ENCODE measurements at regions not wholly inside any gene's neighbourhood (a gene's known extent, or its start where the extent isn't known, plus 50 kb on each side); places are given as distances from the start of the nearest gene placed in this dataset.

DNA sequence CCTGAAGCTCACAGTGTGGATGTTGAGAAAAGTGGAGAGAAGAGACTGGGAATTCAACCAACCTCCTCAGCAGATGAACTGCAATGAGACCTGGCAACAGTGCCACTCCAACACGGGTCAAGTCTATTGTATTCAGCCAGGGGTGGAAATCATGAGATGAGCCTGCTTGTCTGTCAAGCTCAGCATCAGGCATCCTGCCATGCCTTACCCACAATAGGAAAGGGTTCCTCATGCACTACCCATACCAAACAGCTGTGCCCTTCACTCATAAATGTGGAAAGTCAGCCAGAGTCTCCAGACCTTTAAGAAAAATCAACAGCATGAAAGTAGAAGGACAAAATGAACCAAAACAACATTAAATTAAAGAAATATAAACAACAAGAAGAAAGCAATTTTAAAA, 542.1 kb downstream of the EPHB1 start (continued):
- TF ChIP-seq, protein P1, sequence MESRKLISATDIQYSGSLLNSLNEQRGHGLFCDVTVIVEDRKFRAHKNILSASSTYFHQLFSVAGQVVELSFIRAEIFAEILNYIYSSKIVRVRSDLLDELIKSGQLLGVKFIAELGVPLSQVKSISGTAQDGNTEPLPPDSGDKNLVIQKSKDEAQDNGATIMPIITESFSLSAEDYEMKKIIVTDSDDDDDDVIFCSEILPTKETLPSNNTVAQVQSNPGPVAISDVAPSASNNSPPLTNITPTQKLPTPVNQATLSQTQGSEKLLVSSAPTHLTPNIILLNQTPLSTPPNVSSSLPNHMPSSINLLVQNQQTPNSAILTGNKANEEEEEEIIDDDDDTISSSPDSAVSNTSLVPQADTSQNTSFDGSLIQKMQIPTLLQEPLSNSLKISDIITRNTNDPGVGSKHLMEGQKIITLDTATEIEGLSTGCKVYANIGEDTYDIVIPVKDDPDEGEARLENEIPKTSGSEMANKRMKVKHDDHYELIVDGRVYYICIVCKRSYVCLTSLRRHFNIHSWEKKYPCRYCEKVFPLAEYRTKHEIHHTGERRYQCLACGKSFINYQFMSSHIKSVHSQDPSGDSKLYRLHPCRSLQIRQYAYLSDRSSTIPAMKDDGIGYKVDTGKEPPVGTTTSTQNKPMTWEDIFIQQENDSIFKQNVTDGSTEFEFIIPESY (IDR thresholded peaks at IDR 0.05) = no peak

DNA sequence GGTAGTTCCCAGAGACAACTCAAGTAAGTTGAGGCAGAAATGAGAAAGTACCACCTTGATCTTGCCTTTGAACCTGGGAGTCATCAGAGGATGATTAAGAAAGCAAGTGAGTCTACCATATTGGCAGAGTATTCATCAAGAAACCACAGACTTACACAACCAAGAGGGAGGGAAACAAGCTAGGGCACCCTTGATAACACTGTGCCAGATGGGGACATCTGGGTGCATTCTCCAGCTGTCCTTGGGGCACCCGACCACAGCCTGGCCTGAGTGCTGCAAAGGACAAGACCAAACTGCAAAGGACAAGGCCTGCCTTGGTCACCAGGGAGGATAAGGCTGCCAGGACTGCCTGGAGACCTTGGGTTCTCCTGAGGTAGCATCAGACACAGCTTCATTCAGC, 553.6 kb downstream of the EPHB1 start:
- no peak for TF ChIP-seq FOXA2 (IDR thresholded peaks at IDR 0.05)
- TF ChIP-seq, protein P1 (IDR thresholded peaks at IDR 0.05) = no peak
- TF ChIP-seq JUND (IDR thresholded peaks at IDR 0.05) = no peak
- TF ChIP-seq, protein P2, sequence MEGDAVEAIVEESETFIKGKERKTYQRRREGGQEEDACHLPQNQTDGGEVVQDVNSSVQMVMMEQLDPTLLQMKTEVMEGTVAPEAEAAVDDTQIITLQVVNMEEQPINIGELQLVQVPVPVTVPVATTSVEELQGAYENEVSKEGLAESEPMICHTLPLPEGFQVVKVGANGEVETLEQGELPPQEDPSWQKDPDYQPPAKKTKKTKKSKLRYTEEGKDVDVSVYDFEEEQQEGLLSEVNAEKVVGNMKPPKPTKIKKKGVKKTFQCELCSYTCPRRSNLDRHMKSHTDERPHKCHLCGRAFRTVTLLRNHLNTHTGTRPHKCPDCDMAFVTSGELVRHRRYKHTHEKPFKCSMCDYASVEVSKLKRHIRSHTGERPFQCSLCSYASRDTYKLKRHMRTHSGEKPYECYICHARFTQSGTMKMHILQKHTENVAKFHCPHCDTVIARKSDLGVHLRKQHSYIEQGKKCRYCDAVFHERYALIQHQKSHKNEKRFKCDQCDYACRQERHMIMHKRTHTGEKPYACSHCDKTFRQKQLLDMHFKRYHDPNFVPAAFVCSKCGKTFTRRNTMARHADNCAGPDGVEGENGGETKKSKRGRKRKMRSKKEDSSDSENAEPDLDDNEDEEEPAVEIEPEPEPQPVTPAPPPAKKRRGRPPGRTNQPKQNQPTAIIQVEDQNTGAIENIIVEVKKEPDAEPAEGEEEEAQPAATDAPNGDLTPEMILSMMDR (IDR thresholded peaks at IDR 0.05; ENCODE audit: low read depth, low read length, missing input control) = no peak
- Histone ChIP-seq H3K9ac (ENCODE audit: low read depth in 1 of 2, low read length in 2 of 2) (no peak overlapping the region), H3K4me1 (ENCODE audit: control insufficient read depth in 4 of 4, insufficient read depth in 4 of 4, low read length in 3 of 4) (no peaks in the 10 kb centered on the region), H3K27ac (ENCODE audit: low read depth in 1 of 2, low read length in 2 of 2) (no peak overlapping the region), H3K4me3 (ENCODE audit: low read depth in 1 of 3, low read length in 3 of 3) (no peak overlapping the region), H3K9me3 (ENCODE audit: control insufficient read depth in 4 of 4, low read length in 3 of 4) (no peaks in the 10 kb centered on the region), H3K27me3 (ENCODE audit: control insufficient read depth in 4 of 4, insufficient read depth in 4 of 4, low read length in 3 of 4) (no peaks in the 10 kb centered on the region), H3K36me3 (ENCODE audit: control insufficient read depth in 4 of 4, insufficient read depth in 3 of 4, low read depth in 1 of 4, low read length in 3 of 4) (no peaks in the 10 kb centered on the region)
- no peak for DNase-seq (ENCODE audit: low spot score)
- 29% methylated on average over 1 of the region's 1 CpG for WGBS

DNA sequence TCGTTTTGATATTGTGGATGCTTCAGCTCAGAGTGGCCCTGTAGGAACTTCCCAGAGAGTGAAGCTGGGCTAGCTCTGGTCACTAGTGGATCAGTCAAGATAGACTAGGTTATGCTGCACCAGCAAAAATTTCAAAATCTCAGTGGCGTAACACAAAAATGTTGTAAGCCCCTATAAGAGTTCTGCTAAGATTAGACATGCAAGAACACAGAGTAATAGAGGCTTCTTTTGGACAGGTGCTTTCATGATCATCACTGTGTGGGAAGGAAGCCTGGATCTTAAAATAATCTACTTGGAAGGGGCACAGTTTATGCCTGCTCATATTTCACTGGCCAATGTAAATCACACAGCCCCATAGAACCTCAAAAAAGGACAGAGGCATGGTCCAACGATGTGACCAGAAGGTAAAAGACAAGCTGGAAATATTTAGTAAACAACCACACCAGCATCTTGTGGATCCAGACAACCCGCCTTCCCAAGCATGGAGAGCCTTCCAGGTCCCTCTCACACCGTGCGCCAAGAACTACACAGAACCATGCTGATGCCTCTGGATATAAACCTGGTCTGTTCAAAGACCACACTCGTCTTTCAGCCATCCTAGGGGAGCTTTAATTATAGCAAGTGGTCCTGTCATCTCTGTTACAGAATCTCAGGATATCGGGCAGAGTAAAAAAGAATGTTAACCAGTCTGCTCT, 554.3 kb downstream of the EPHB1 start:
- TF ChIP-seq SP1 (IDR thresholded peaks at IDR 0.05) (no peak), RAD21 (IDR thresholded peaks at IDR 0.05) (no peak), EGR1 (IDR thresholded peaks at IDR 0.05; ENCODE audit: low read depth in 2 of 2) (no peak), TAF1 (conservative IDR thresholded peaks at IDR 0.05) (no peak), GABPA (IDR thresholded peaks at IDR 0.05 in 1 of 2, conservative IDR thresholded peaks at IDR 0.05 in 1 of 2) (no peak), HNF4A (conservative IDR thresholded peaks at IDR 0.05) (no peak), YY1 (IDR thresholded peaks at IDR 0.05) (no peak), HNF4G (IDR thresholded peaks at IDR 0.05) (no peak), NR2F2 (IDR thresholded peaks at IDR 0.05) (no peak), FOXA2 (IDR thresholded peaks at IDR 0.05) (no peak), FOXA1 (IDR thresholded peaks at IDR 0.05) (no peak)
- TF ChIP-seq, protein P3, sequence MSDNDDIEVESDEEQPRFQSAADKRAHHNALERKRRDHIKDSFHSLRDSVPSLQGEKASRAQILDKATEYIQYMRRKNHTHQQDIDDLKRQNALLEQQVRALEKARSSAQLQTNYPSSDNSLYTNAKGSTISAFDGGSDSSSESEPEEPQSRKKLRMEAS (IDR thresholded peaks at IDR 0.05) = no peak
- TF ChIP-seq, protein P4, sequence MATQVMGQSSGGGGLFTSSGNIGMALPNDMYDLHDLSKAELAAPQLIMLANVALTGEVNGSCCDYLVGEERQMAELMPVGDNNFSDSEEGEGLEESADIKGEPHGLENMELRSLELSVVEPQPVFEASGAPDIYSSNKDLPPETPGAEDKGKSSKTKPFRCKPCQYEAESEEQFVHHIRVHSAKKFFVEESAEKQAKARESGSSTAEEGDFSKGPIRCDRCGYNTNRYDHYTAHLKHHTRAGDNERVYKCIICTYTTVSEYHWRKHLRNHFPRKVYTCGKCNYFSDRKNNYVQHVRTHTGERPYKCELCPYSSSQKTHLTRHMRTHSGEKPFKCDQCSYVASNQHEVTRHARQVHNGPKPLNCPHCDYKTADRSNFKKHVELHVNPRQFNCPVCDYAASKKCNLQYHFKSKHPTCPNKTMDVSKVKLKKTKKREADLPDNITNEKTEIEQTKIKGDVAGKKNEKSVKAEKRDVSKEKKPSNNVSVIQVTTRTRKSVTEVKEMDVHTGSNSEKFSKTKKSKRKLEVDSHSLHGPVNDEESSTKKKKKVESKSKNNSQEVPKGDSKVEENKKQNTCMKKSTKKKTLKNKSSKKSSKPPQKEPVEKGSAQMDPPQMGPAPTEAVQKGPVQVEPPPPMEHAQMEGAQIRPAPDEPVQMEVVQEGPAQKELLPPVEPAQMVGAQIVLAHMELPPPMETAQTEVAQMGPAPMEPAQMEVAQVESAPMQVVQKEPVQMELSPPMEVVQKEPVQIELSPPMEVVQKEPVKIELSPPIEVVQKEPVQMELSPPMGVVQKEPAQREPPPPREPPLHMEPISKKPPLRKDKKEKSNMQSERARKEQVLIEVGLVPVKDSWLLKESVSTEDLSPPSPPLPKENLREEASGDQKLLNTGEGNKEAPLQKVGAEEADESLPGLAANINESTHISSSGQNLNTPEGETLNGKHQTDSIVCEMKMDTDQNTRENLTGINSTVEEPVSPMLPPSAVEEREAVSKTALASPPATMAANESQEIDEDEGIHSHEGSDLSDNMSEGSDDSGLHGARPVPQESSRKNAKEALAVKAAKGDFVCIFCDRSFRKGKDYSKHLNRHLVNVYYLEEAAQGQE (IDR thresholded peaks at IDR 0.05) = no peak
- TF ChIP-seq, protein P1 (IDR thresholded peaks at IDR 0.05) = no peak
- TF ChIP-seq, protein P5, sequence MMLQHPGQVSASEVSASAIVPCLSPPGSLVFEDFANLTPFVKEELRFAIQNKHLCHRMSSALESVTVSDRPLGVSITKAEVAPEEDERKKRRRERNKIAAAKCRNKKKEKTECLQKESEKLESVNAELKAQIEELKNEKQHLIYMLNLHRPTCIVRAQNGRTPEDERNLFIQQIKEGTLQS (IDR thresholded peaks at IDR 0.05) = no peak
- Histone ChIP-seq H3K4me1 (ENCODE audit: control insufficient read depth in 4 of 4, insufficient read depth in 4 of 4, low read length in 3 of 4) (no peaks in the 10 kb centered on the region), H3K9ac (ENCODE audit: low read depth in 1 of 2, low read length in 2 of 2) (no peak overlapping the region), H3K36me3 (ENCODE audit: control insufficient read depth in 4 of 4, insufficient read depth in 3 of 4, low read depth in 1 of 4, low read length in 3 of 4) (no peaks in the 10 kb centered on the region), H3K27ac (ENCODE audit: low read depth in 1 of 2, low read length in 2 of 2) (no peak overlapping the region), H3K27me3 (ENCODE audit: control insufficient read depth in 4 of 4, insufficient read depth in 4 of 4, low read length in 3 of 4) (no peaks in the 10 kb centered on the region), H3K4me3 (ENCODE audit: low read depth in 1 of 3, low read length in 3 of 3) (no peak overlapping the region), H3K9me3 (ENCODE audit: control insufficient read depth in 4 of 4, low read length in 3 of 4) (no peaks in the 10 kb centered on the region)
- no peak for DNase-seq (ENCODE audit: low spot score)
- 73% methylated on average over 8 of the region's 8 CpGs for WGBS

Measured in liver (tissue), 8 donors.